ENCODE measurements at regions not wholly inside any gene's neighbourhood (a gene's known extent, or its start where the extent isn't known, plus 50 kb on each side); places are given as distances from the start of the nearest gene placed in this dataset.

DNA sequence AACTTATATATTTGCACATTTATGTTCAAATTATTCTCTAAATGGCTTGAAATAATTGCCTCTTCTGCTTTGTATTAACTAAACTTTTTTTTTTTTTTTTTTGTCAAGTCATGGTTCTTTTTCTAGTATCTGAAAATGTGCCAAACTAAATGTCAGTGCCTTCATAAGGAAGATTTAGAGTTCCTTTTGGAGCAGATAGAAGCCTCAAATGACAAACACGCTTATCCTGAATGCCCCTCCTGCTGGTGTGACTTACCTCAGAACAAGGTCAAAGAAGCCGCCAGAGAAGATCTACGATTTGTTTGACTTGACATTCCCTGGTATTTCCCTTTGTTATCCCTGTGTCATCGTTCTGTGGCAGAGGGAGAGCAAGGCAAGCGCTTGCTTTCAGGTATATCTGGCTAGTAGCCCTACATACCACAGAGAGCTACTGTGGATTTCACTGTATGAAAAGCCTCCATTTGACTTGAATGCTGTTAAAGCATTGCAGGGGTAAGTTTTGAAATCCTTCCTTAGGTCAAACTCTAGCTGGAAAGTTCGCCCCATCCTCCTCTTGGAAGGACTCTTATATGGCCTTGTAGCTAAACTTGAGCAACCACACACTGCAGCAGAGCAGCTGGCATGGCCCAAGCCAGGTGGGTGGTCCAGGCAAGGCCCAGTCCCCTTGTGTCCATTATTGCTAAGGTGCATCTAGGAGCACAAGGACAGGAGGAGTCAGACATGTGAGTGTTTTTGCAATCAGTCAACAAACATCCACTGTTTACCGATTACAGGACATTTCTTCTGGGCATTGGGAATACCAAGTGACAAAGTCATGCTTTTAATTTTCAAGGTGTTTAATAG lies 285.4 kb upstream of the USP25 start (continued):
- TF ChIP-seq, protein P1, sequence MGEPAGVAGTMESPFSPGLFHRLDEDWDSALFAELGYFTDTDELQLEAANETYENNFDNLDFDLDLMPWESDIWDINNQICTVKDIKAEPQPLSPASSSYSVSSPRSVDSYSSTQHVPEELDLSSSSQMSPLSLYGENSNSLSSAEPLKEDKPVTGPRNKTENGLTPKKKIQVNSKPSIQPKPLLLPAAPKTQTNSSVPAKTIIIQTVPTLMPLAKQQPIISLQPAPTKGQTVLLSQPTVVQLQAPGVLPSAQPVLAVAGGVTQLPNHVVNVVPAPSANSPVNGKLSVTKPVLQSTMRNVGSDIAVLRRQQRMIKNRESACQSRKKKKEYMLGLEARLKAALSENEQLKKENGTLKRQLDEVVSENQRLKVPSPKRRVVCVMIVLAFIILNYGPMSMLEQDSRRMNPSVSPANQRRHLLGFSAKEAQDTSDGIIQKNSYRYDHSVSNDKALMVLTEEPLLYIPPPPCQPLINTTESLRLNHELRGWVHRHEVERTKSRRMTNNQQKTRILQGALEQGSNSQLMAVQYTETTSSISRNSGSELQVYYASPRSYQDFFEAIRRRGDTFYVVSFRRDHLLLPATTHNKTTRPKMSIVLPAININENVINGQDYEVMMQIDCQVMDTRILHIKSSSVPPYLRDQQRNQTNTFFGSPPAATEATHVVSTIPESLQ (CRISPR knock-in tag; conservative IDR thresholded peaks at IDR 0.05): no peak
- TF ChIP-seq SALL1 (CRISPR knock-in tag; IDR thresholded peaks at IDR 0.05): peak; percentile 82
- no peak for TF ChIP-seq ZNF326 (CRISPR knock-in tag; IDR thresholded peaks at IDR 0.05; ENCODE audit: borderline replicate concordance)
- TF ChIP-seq PHF20 (CRISPR knock-in tag; IDR thresholded peaks at IDR 0.05): no peak
- TF ChIP-seq, protein P2, sequence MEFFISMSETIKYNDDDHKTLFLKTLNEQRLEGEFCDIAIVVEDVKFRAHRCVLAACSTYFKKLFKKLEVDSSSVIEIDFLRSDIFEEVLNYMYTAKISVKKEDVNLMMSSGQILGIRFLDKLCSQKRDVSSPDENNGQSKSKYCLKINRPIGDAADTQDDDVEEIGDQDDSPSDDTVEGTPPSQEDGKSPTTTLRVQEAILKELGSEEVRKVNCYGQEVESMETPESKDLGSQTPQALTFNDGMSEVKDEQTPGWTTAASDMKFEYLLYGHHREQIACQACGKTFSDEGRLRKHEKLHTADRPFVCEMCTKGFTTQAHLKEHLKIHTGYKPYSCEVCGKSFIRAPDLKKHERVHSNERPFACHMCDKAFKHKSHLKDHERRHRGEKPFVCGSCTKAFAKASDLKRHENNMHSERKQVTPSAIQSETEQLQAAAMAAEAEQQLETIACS (CRISPR knock-in tag; IDR thresholded peaks at IDR 0.05): no peak
- TF ChIP-seq ZNF883 (CRISPR knock-in tag; IDR thresholded peaks at IDR 0.05; ENCODE audit: not compliant biosample characterization): no peak
- TF ChIP-seq PAWR (CRISPR knock-in tag; IDR thresholded peaks at IDR 0.05; ENCODE audit: borderline replicate concordance): no peak
- TF ChIP-seq CREM (IDR thresholded peaks at IDR 0.05): peak; percentile 86
- TF ChIP-seq CREM (CRISPR knock-in tag; IDR thresholded peaks at IDR 0.05): no peak
- TF ChIP-seq, protein P3, sequence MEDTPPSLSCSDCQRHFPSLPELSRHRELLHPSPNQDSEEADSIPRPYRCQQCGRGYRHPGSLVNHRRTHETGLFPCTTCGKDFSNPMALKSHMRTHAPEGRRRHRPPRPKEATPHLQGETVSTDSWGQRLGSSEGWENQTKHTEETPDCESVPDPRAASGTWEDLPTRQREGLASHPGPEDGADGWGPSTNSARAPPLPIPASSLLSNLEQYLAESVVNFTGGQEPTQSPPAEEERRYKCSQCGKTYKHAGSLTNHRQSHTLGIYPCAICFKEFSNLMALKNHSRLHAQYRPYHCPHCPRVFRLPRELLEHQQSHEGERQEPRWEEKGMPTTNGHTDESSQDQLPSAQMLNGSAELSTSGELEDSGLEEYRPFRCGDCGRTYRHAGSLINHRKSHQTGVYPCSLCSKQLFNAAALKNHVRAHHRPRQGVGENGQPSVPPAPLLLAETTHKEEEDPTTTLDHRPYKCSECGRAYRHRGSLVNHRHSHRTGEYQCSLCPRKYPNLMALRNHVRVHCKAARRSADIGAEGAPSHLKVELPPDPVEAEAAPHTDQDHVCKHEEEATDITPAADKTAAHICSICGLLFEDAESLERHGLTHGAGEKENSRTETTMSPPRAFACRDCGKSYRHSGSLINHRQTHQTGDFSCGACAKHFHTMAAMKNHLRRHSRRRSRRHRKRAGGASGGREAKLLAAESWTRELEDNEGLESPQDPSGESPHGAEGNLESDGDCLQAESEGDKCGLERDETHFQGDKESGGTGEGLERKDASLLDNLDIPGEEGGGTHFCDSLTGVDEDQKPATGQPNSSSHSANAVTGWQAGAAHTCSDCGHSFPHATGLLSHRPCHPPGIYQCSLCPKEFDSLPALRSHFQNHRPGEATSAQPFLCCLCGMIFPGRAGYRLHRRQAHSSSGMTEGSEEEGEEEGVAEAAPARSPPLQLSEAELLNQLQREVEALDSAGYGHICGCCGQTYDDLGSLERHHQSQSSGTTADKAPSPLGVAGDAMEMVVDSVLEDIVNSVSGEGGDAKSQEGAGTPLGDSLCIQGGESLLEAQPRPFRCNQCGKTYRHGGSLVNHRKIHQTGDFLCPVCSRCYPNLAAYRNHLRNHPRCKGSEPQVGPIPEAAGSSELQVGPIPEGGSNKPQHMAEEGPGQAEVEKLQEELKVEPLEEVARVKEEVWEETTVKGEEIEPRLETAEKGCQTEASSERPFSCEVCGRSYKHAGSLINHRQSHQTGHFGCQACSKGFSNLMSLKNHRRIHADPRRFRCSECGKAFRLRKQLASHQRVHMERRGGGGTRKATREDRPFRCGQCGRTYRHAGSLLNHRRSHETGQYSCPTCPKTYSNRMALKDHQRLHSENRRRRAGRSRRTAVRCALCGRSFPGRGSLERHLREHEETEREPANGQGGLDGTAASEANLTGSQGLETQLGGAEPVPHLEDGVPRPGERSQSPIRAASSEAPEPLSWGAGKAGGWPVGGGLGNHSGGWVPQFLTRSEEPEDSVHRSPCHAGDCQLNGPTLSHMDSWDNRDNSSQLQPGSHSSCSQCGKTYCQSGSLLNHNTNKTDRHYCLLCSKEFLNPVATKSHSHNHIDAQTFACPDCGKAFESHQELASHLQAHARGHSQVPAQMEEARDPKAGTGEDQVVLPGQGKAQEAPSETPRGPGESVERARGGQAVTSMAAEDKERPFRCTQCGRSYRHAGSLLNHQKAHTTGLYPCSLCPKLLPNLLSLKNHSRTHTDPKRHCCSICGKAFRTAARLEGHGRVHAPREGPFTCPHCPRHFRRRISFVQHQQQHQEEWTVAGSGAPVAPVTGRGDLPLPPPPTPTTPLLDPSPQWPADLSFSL (CRISPR knock-in tag; IDR thresholded peaks at IDR 0.05): no peak
- TF ChIP-seq HOXA3 (CRISPR knock-in tag; IDR thresholded peaks at IDR 0.05): peak; percentile 74
- peak; percentile 77; the same call in 1 of the 2 replicates for TF ChIP-seq BRD4 (CRISPR knock-in tag; IDR thresholded peaks at IDR 0.05)
- TF ChIP-seq ZNF530 (CRISPR knock-in tag; IDR thresholded peaks at IDR 0.05; ENCODE audit: low read depth): no peak
- no peak for TF ChIP-seq ZNF543 (CRISPR knock-in tag; IDR thresholded peaks at IDR 0.05)
- TF ChIP-seq, protein P4, sequence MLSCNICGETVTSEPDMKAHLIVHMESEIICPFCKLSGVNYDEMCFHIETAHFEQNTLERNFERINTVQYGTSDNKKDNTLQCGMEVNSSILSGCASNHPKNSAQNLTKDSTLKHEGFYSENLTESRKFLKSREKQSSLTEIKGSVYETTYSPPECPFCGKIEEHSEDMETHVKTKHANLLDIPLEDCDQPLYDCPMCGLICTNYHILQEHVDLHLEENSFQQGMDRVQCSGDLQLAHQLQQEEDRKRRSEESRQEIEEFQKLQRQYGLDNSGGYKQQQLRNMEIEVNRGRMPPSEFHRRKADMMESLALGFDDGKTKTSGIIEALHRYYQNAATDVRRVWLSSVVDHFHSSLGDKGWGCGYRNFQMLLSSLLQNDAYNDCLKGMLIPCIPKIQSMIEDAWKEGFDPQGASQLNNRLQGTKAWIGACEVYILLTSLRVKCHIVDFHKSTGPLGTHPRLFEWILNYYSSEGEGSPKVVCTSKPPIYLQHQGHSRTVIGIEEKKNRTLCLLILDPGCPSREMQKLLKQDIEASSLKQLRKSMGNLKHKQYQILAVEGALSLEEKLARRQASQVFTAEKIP (CRISPR knock-in tag; IDR thresholded peaks at IDR 0.05; ENCODE audit: borderline replicate concordance): no peak
- 0 out of 2 replicates have a peak, but pooled peaks have one; percentile 24 for TF ChIP-seq ZNF143 (CRISPR knock-in tag; IDR thresholded peaks at IDR 0.05)
- TF ChIP-seq, protein P5, sequence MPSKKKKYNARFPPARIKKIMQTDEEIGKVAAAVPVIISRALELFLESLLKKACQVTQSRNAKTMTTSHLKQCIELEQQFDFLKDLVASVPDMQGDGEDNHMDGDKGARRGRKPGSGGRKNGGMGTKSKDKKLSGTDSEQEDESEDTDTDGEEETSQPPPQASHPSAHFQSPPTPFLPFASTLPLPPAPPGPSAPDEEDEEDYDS (CRISPR knock-in tag; IDR thresholded peaks at IDR 0.05): peak; percentile 57; the same call in 1 of the 2 replicates
- TF ChIP-seq NCOA1 (CRISPR knock-in tag; IDR thresholded peaks at IDR 0.05): peak; percentile 63; the same call in 1 of the 2 replicates
